Right cardiac atrium (tissue), 5 donors: ENCODE measurements at regions not wholly inside any gene's neighbourhood (a gene's known extent, or its start where the extent isn't known, plus 50 kb on each side); places are given as distances from the start of the nearest gene placed in this dataset.
"Not testable (repeated sequence)": the region's sequence is repeated elsewhere in the genome, so short reads cannot be mapped to it uniquely, and the experiment has no call there.

Experiments
- ATAC-seq, 2 donors: fragments of 200-7000 bp; cut with Tn5 transposase; one replicate each; pipeline versions ENCODE4 v1.8.0 to v1.9.1; 2020; ENCODE audit warnings: moderate library complexity in 2 of 2, mild to moderate bottlenecking in 1 of 2
- DNase-seq, 3 donors: peaks; one replicate each; pipeline ENCODE4 v3.0.0-alpha.2; 2020
- H3K27ac ChIP-seq: one replicate; pipeline ENCODE4 v1.5.1; 2013; ENCODE audit warnings: mild to moderate bottlenecking, low read length, control low read depth, moderate library complexity
- H3K27me3 ChIP-seq: one replicate; pipeline ENCODE4 v1.6.1; 2013; ENCODE audit not compliant: control insufficient read depth, insufficient read depth
- H3K4me1 ChIP-seq: one replicate; pipeline ENCODE4 v1.6.1; 2013; ENCODE audit warnings: low read length; ENCODE audit not compliant: control insufficient read depth, insufficient read depth
- H3K4me3 ChIP-seq: one replicate; pipeline ENCODE4 v1.5.1; 2013; ENCODE audit warnings: low read length, control low read depth
- H3K9me3 ChIP-seq: one replicate; pipeline ENCODE4 v1.6.1; 2013; ENCODE audit warnings: low read length; ENCODE audit not compliant: control insufficient read depth
- WGBS: extraction: QIAGEN DNeasy Blood & Tissue Kit; methylation state at CpG from one replicate; pipeline ENCODE4 v1.1.7; 2013; 5-methylcytosine and 5-hydroxymethylcytosine counted together
- intact Hi-C, 4 donors: fragments of 100-400 bp; cut with DNase I; formaldehyde crosslinking; loops; one replicate each; pipeline versions ENCODE4 v1.11.0 to v1.14.0; 2022 to 2023
- donor health status: healthy with polysubstance abuse.
- donor health status: DM: no; HTN: yes; CAD: no.
- donor health status: DM: no; HTN: no; CAD: no.
- donor health status: DM: no; HTN: yes; CAD: no; lungs with severe emphysema.
- donor health status: DM: yes; HTN: yes; CAD: no.

DNA sequence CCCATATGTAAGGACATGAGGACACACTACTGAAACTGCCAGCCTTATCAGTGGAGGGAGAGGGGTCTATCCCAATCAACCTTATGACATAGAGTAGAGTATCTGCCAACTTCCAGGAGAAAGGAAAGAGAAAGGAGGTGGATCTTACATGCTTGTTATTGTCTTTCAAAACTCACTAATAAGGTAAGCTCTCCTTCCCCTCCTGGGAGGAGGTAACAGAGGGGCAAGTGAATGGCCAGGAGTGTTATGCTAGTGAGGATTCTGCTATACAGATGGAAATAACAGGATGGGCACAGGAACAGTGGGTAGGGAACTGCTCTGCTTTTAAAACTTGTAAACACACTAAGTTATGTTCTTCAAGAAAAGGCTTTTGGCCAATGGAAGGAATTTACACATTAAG, 1020.1 kb downstream of the TDRD15 start:
- no peak for DNase-seq
- intact Hi-C loops: no loop called here
- Histone ChIP-seq H3K4me1 (no peaks in the 10 kb centered on the region), H3K9me3 (no peaks in the 10 kb centered on the region), H3K4me3 (no peak overlapping the region), H3K27me3 (no peaks in the 10 kb centered on the region), H3K27ac (no peak overlapping the region)
- no peak for ATAC-seq

DNA sequence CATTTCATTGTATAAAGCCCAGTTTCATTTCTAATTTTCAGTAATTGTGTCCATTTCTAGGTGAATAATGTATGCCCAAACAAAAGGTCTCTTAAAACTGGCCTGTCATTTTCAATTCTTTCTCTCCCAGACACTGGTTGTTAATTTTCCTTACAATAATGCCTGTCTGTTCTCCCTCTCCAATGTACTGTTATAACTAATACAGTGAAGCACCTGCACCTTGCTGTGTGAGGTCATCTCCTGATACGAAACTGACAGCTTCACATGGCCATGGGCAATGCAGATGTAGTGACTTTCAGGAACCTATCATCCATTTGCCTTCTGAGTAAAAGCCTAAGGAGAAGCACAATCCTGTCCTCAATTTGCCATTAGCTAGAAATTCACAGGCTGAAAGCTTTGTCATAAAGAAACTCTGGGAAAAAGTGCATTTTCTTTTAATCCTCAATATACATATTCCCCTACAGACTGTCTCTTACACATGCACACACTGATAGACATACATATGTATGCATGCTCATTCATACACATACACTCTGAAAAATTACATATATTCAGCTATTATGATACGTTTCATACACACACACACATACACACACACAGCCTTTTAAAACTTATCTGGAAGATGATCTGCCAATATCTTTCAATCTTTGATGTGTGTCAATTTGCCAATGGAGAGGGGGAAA, 1030.3 kb downstream of the TDRD15 start:
- DNase-seq (no peak), ATAC-seq (no peak)
- Histone ChIP-seq H3K27me3 (no peaks in the 10 kb centered on the region), H3K4me1 (no peaks in the 10 kb centered on the region), H3K9me3 (no peaks in the 10 kb centered on the region), H3K27ac (no peak overlapping the region), H3K4me3 (no peak overlapping the region)
- intact Hi-C loops: no loop called here
- WGBS: 42% methylated on average over 2 of the region's 2 CpGs

DNA sequence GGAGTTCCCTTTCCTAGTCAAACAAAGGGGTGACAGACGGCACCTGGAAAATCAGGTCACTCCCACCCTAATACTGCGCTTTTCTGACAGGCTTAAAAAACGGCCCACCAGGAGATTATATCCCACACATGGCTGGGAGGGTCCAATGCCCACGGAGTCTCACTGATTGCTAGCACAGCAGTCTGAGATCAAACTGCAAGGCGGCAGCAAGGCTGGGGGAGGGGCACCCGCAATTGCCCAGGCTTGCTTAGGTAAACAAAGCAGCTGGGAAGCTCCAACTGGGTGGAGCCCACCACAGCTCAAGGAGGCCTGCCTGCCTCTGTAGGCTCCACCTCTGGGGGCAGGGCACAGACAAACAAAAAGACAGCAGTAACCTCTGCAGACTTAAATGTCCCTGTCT, 1032.9 kb downstream of the TDRD15 start:
- 88% methylated on average over 6 of the region's 6 CpGs for WGBS
- intact Hi-C loops, DNase-seq, H3K4me1 ChIP-seq, H3K27ac ChIP-seq, ATAC-seq, H3K27me3 ChIP-seq, H3K4me3 ChIP-seq, H3K9me3 ChIP-seq: not testable (repeated sequence)

DNA sequence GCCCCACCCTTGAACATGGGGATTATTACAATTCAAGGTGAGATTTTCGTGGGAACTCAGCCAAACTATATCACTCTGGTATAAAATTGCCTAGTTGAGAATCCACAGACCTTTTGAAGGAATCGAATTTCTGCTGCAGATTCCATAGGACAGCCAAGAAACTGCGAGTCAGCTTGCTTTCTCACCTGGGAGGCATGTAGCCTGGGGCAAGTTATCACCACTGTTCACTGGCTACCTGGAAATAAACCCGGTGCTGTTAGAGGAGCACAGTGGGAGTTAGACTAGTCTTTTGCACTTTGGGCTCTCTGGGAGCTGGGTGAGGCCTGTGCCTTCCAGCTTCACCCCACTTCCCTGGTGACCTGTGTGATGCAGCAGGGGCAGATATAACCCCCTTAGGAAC, 1043.5 kb downstream of the TDRD15 start:
- ATAC-seq (no peak), DNase-seq (no peak)
- H3K27me3 ChIP-seq: no peaks in the 10 kb centered on the region
- no peaks in the 10 kb centered on the region for H3K4me1 ChIP-seq
- H3K4me3 ChIP-seq: no peak overlapping the region
- WGBS: 78% methylated on average over 4 of the region's 4 CpGs
- intact Hi-C loops: no loop called here
- H3K9me3 ChIP-seq: no peaks in the 10 kb centered on the region
- no peak overlapping the region for H3K27ac ChIP-seq

DNA sequence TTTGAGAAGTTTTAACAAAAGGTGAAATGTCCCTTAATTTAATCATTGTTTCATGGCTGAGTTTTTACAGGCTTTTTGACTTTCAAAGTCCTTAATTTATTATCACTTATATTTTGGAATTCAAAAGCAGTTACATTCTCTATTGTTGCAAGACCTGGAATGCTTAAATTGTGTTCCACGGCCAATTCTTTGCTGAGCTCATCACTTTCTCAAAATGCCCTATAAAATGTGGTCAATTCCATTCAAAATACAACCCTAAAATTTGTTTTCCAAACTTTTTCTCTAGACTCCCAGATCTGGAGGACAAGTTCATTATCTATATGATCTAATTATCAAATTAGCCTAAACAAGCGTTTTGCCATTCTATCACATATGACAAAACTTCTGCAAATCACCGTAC, 1051.2 kb downstream of the TDRD15 start:
- 86% methylated on average over 3 of the region's 3 CpGs for WGBS
- no peaks in the 10 kb centered on the region for H3K27me3 ChIP-seq
- ATAC-seq (no peak), DNase-seq (no peak)
- H3K27ac ChIP-seq: no peak overlapping the region
- H3K4me3 ChIP-seq: no peak overlapping the region
- no peaks in the 10 kb centered on the region for H3K9me3 ChIP-seq
- intact Hi-C loops: no loop called here
- no peaks in the 10 kb centered on the region for H3K4me1 ChIP-seq

DNA sequence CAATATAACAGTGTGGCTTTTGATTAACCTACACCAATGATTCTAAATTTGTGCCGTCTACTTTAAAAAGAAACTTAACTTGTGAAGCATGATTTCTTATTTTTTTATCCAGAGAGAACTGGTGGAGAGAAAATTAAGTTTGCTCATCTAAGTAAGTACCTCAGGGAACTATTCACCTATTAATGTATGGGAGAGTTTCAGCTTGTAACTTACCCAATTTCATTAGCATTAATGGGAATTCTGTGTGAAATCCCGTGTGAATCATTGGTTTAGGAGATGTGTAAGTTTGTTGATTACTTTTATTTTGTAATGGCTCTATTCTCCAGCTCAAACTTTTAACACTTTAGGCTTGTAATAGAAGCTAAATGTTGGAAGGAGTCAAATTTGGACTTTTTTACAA, 1061.5 kb downstream of the TDRD15 start:
- ATAC-seq: no peak
- H3K27me3 ChIP-seq: no peaks in the 10 kb centered on the region
- no peak overlapping the region for H3K4me3 ChIP-seq
- 76% methylated on average over 2 of the region's 2 CpGs for whole genome bisulfite sequencing
- no peaks in the 10 kb centered on the region for H3K4me1 ChIP-seq
- no peak for DNase-seq
- H3K9me3 ChIP-seq: no peaks in the 10 kb centered on the region
- intact Hi-C loops: no loop called here
- no peak overlapping the region for H3K27ac ChIP-seq

DNA sequence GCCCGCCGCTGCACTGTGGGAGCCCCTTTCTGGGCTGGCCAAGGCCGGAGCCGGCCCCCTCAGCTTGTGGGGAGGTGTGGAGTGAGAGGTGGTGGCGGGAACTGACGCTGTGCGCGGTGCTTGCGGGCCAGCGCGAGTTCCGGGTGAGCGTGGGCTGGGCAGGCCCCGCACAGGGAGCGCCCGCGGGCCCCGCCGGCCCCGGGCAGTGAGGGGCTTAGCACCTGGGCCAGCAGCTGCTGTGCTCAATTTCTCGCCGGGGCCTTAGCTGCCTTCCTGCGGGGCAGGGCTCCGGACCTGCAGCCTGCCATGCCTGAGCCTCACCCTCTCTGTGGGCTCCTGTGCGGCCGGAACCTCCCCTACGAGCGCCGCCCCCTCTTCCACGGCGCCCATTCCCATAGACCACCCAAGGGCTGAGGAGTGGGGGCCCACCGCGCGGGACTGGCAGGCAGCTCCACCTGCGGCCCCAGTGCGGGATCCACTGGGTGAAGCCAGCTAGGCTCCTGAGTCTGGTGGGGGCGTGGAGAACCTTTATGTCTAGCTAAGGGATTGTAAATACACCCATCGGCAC, 1062.6 kb downstream of the TDRD15 start:
- H3K27me3 ChIP-seq, H3K9me3 ChIP-seq, intact Hi-C loops, H3K4me3 ChIP-seq, ATAC-seq, H3K4me1 ChIP-seq, H3K27ac ChIP-seq: not testable (repeated sequence)
- 96% methylated on average over 38 of the region's 38 CpGs for WGBS
- DNase-seq: peak in 2 of 3 donors; percentile 13 to 37

DNA sequence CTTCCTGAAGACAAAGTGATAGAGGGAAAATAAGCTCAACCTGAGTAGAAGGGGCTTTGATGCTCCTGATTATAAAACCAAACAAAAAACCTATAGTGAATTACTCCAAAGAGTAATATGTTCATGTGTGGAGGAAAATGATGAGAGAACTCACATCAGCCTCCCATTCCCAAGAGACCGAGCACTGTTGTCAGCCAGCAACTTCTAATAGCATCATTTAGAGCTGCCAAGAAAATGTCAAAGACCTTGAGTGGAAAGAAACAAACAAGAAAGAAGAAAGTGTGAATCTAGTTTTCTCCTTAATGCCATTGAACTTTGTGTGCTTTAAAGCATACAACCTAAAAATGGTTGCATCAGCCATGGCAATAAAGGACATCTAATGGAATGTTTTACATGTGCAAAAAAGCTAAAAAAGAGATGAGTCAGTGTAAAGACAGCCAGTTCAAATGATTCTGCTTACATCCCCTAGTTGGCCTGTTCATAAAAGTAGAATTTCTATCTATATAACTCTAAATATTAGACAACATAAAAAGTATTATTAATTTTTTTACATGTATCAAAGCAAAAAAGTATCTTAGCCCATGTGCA, 1066.2 kb downstream of the TDRD15 start:
- Histone ChIP-seq H3K4me3 (no peak overlapping the region), H3K9me3 (no peaks in the 10 kb centered on the region), H3K4me1 (no peaks in the 10 kb centered on the region), H3K27ac (no peak overlapping the region), H3K27me3 (no peaks in the 10 kb centered on the region)
- WGBS: 79% methylated on average over 1 of the region's 1 CpG
- ATAC-seq (no peak), DNase-seq (no peak)
- intact Hi-C loops: no loop called here

DNA sequence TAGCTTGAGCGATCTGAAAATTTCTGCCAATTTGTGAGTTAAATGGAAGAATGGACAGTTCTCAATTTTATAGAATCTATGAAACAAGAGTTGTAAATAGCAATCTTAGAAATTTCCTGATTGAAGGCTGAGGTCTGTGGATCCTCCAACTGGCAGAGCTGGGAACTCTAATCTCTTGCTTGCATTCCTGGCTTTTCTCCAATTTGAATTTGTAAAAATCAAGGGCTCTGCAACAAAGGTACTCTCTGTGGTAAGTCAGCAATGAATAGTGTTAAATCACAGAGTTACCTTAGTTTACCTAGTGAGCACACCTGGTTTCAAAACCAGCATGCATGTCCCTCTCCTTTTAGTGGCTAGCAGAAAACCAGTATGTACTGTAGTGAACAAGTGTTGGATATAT, 1070.5 kb downstream of the TDRD15 start:
- Histone ChIP-seq H3K27ac (no peak overlapping the region), H3K9me3 (no peaks in the 10 kb centered on the region), H3K4me1 (no peaks in the 10 kb centered on the region), H3K4me3 (no peak overlapping the region), H3K27me3 (no peaks in the 10 kb centered on the region)
- intact Hi-C loops: no loop called here
- ATAC-seq (no peak), DNase-seq (no peak)
- 81% methylated on average over 1 of the region's 1 CpG for WGBS

DNA sequence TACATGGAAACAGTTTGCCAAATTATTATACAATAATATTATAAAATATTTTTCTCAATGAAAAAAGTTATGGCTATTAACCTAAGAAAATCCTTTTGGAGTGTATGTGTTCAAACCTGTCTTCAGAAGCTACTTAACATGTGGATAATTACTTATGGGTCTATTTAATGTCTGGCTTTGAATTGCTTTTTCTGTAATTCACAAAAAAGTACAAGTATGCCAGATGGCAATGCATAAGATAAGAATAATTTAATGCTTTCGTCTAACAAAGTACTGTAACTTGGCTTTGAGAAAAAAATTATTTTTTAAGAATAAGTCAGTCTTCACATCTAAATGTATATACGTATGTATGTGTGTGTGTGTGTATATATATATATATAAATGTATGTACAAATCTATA, 1073.0 kb downstream of the TDRD15 start:
- Histone ChIP-seq H3K4me3 (no peak overlapping the region), H3K27ac (no peak overlapping the region), H3K27me3 (no peaks in the 10 kb centered on the region), H3K4me1 (no peaks in the 10 kb centered on the region), H3K9me3 (no peaks in the 10 kb centered on the region)
- intact Hi-C loops: no loop called here
- no peak for DNase-seq
- WGBS: 68% methylated on average over 2 of the region's 2 CpGs
- no peak for ATAC-seq

DNA sequence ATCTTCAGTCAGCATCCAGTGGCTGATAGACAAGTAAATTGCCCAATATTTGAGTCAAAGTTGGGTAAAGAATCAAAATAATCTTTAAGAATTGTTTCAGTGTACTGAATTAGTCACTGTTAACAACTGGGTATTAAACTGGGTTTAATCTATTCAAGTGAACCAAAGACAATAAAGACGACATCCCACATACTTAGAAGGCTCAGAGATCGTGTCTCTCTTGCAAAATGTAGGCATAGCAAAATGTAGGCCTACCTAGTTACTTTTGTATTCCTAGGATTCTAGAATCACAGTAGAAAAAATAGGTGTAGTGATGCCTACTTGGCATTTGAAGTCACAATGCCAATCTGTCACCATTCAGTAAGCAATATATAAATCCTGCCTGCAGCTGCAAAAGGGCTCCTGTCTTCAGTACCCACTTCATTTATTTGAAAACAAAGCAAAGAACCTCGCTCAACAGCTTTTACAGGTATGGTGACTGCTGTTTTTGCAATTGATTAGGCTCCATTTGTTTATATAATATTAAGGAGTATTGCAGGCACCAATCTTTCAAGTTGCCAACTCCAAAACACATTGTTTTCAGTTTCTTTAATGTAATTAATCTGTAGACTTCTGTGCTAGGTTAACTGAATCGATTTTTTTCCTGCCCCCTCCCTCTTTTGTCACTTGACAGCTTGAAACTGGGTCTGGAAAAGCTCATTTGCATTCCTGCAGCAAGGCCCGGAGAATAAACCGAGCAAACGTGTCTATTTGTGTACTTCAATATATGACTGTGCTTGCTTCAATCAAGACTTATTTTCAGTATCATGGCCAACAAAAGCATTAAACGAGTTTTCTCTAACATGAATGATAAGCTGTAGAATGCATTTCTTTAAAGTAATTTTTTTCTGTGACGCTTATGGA, 1074.9 kb downstream of the TDRD15 start:
- Histone ChIP-seq H3K27me3 (no peaks in the 10 kb centered on the region), H3K4me3 (no peak overlapping the region), H3K27ac (no peak overlapping the region), H3K9me3 (no peaks in the 10 kb centered on the region), H3K4me1 (no peaks in the 10 kb centered on the region)
- ATAC-seq (no peak), DNase-seq (no peak)
- intact Hi-C loops: no loop called here
- WGBS: 52% methylated on average over 9 of the region's 9 CpGs
